ENCODE measurements at regions not wholly inside any gene's neighbourhood (a gene's known extent, or its start where the extent isn't known, plus 50 kb on each side); places are given as distances from the start of the nearest gene placed in this dataset.
"Not testable (repeated sequence)": the region's sequence is repeated elsewhere in the genome, so short reads cannot be mapped to it uniquely, and the experiment has no call there.

GRCh38 chr2:89027115-89027514 lies 335.6 kb downstream of the RPIA start:
- H3K4me1 ChIP-seq (ENCODE audit: insufficient read depth, low read length); H2BK20ac ChIP-seq (ENCODE audit: low read depth, low read length, poor library complexity, severe bottlenecking); H3T11ph ChIP-seq (ENCODE audit: low read length); H2AK5ac ChIP-seq (ENCODE audit: insufficient read length, low read length); H3K23me2 ChIP-seq (ENCODE audit: insufficient read length, low read depth, low read length, poor library complexity, severe bottlenecking); H3K4ac ChIP-seq (ENCODE audit: low read depth, low read length); H3K27ac Mint-ChIP-seq; H3K23ac ChIP-seq (ENCODE audit: insufficient read length, low read depth, low read length); H3K14ac ChIP-seq (ENCODE audit: insufficient read depth, low read length); H3K27ac ChIP-seq (ENCODE audit: insufficient read length, low read depth, low read length); H3K4me2 ChIP-seq (ENCODE audit: insufficient read depth, insufficient read length, low read length); DNase-seq; H3K9ac ChIP-seq (ENCODE audit: extremely low read depth, insufficient read length, low read length); H3K79me1 ChIP-seq (ENCODE audit: insufficient read depth, low read depth, low read length, poor library complexity, severe bottlenecking); H2BK5ac ChIP-seq (ENCODE audit: insufficient read length, low read length); H4K5ac ChIP-seq (ENCODE audit: insufficient read length, low read depth, low read length); H4K20me1 ChIP-seq (ENCODE audit: control insufficient read depth, insufficient read depth, insufficient read length); H4K91ac ChIP-seq (ENCODE audit: insufficient read length, low read depth, low read length); H3K4me3 Mint-ChIP-seq; H4K8ac ChIP-seq (replicated peaks; ENCODE audit: insufficient read length, low read depth, low read length); H2BK15ac ChIP-seq (ENCODE audit: low read depth, low read length); H2AFZ ChIP-seq (ENCODE audit: low read length); H3K56ac ChIP-seq (ENCODE audit: insufficient read length, low read depth, low read length); H2BK120ac ChIP-seq (ENCODE audit: low read depth, low read length, poor library complexity, severe bottlenecking); H3K4me1 Mint-ChIP-seq; H3K79me2 ChIP-seq (ENCODE audit: insufficient read depth, low read length); H2BK12ac ChIP-seq (ENCODE audit: insufficient read length, low read depth, low read length); H3K27me3 ChIP-seq (ENCODE audit: insufficient read depth, low read length); H3K18ac ChIP-seq (ENCODE audit: insufficient read length, low read depth, low read length); H3K27me3 Mint-ChIP-seq (ENCODE audit: low read depth); H3K9me3 ChIP-seq (ENCODE audit: control insufficient read depth, low read depth, low read length): not testable (repeated sequence)
- WGBS (ENCODE audit: extremely low coverage, insufficient read length, low lambda C conversion rate) = no CpG with 5 or more reads among the region's 2 CpGs
- Mint-ChIP-seq H3K36me3 (ENCODE audit: insufficient read depth in 1 of 3, low read depth in 3 of 3) (peaks cover 2 to 16% (median 4%) of the 10 kb centered on the region in 3 experiments; a peak in 4 of 7 replicates), H3K9me3 (peaks cover 44 to 75% of the 10 kb centered on the region in 2 experiments)

GRCh38 chr2:89027536-89027935 lies 336.1 kb downstream of the RPIA start:
- H2BK5ac ChIP-seq (ENCODE audit: insufficient read length, low read length); H3K14ac ChIP-seq (ENCODE audit: insufficient read depth, low read length); H3K4me1 Mint-ChIP-seq; H3K23me2 ChIP-seq (ENCODE audit: insufficient read length, low read depth, low read length, poor library complexity, severe bottlenecking); H3K27me3 ChIP-seq (ENCODE audit: insufficient read depth, low read length); H3K4me3 Mint-ChIP-seq; H4K20me1 ChIP-seq (ENCODE audit: control insufficient read depth, insufficient read depth, insufficient read length); H2BK120ac ChIP-seq (ENCODE audit: low read depth, low read length, poor library complexity, severe bottlenecking); H2AK5ac ChIP-seq (ENCODE audit: insufficient read length, low read length); H3K18ac ChIP-seq (ENCODE audit: insufficient read length, low read depth, low read length); H3K23ac ChIP-seq (ENCODE audit: insufficient read length, low read depth, low read length); H2BK12ac ChIP-seq (ENCODE audit: insufficient read length, low read depth, low read length); H3K9me3 ChIP-seq (ENCODE audit: control insufficient read depth, low read depth, low read length); H2BK20ac ChIP-seq (ENCODE audit: low read depth, low read length, poor library complexity, severe bottlenecking); H3K4me1 ChIP-seq (ENCODE audit: insufficient read depth, low read length); H3K79me2 ChIP-seq (ENCODE audit: insufficient read depth, low read length); H4K91ac ChIP-seq (ENCODE audit: insufficient read length, low read depth, low read length); H3K4ac ChIP-seq (ENCODE audit: low read depth, low read length); H2BK15ac ChIP-seq (ENCODE audit: low read depth, low read length); H4K5ac ChIP-seq (ENCODE audit: insufficient read length, low read depth, low read length); H3K27ac Mint-ChIP-seq; H3K27ac ChIP-seq (ENCODE audit: insufficient read length, low read depth, low read length); H2AFZ ChIP-seq (ENCODE audit: low read length); H3K4me2 ChIP-seq (ENCODE audit: insufficient read depth, insufficient read length, low read length); H3K79me1 ChIP-seq (ENCODE audit: insufficient read depth, low read depth, low read length, poor library complexity, severe bottlenecking); H3K9ac ChIP-seq (ENCODE audit: extremely low read depth, insufficient read length, low read length); H3T11ph ChIP-seq (ENCODE audit: low read length); DNase-seq; H3K56ac ChIP-seq (ENCODE audit: insufficient read length, low read depth, low read length); H3K27me3 Mint-ChIP-seq (ENCODE audit: low read depth); H4K8ac ChIP-seq (replicated peaks; ENCODE audit: insufficient read length, low read depth, low read length): not testable (repeated sequence)
- peaks cover 47 to 72% of the 10 kb centered on the region in 2 experiments for H3K9me3 Mint-ChIP-seq
- peaks cover 2 to 19% (median 4%) of the 10 kb centered on the region in 3 experiments; a peak in 4 of 7 replicates for H3K36me3 Mint-ChIP-seq (ENCODE audit: insufficient read depth in 1 of 3, low read depth in 3 of 3)
- WGBS (ENCODE audit: extremely low coverage, insufficient read length, low lambda C conversion rate) = no CpG with 5 or more reads among the region's 1 CpG
